Lung (tissue), 11 donors: ENCODE measurements at regions not wholly inside any gene's neighbourhood (a gene's known extent, or its start where the extent isn't known, plus 50 kb on each side); places are given as distances from the start of the nearest gene placed in this dataset.

Experiments
- ATAC-seq: fragments of 200-7000 bp; cut with Tn5 transposase; one replicate; pipeline ENCODE4 v1.9.1; 2020; ENCODE audit warnings: moderate number of reproducible peaks; ENCODE audit not compliant: insufficient read depth, low FRiP score
- DNase-seq, 3 donors: peaks; one replicate each; pipeline ENCODE4 v3.0.0-alpha.2; 2013 to 2017
- H3K27ac ChIP-seq, 2 donors: one replicate each; pipeline ENCODE4 v1.5.1; 2013; ENCODE audit warnings: mild to moderate bottlenecking in 2 of 2, moderate library complexity in 2 of 2, control low read depth in 1 of 2, inconsistent platforms in 1 of 2, low read depth in 1 of 2, low read length in 1 of 2
- H3K27me3 ChIP-seq, 3 donors: one replicate each; pipeline ENCODE4 v1.5.1; 2013; ENCODE audit warnings: low read length in 2 of 3; ENCODE audit not compliant: control insufficient read depth in 3 of 3, insufficient read depth in 3 of 3
- H3K36me3 ChIP-seq, 4 donors: one replicate each; pipeline ENCODE4 v1.5.1; 2013; ENCODE audit warnings: low read length in 4 of 4, mild to moderate bottlenecking in 1 of 4, moderate library complexity in 1 of 4; ENCODE audit not compliant: control insufficient read depth in 4 of 4, insufficient read depth in 4 of 4
- H3K4me1 ChIP-seq, 5 donors: one replicate each; pipeline ENCODE4 v1.5.1; 2013; ENCODE audit warnings: low read length in 5 of 5, mild to moderate bottlenecking in 2 of 5, moderate library complexity in 1 of 5; ENCODE audit not compliant: control insufficient read depth in 5 of 5, insufficient read depth in 5 of 5
- H3K4me3 ChIP-seq: one replicate; pipeline ENCODE4 v1.5.1; 2013; ENCODE audit warnings: mild to moderate bottlenecking, control low read depth, moderate library complexity
- H3K9ac ChIP-seq, 2 donors: one replicate each; pipeline ENCODE4 v1.5.1; 2013; ENCODE audit warnings: low read length in 2 of 2, control low read depth in 1 of 2; ENCODE audit not compliant: insufficient read depth in 1 of 2
- H3K9me3 ChIP-seq, 4 donors: one replicate each; pipeline ENCODE4 v1.5.1; 2013; ENCODE audit warnings: low read length in 3 of 4, mild to moderate bottlenecking in 1 of 4, moderate library complexity in 1 of 4; ENCODE audit not compliant: control insufficient read depth in 4 of 4, insufficient read depth in 3 of 4
- CTCF ChIP-seq: IDR thresholded peaks from 2 replicates; pipeline ENCODE4 v1.5.1; 2012; ENCODE audit warnings: mild to moderate bottlenecking; ENCODE audit errors: control extremely low read depth, extremely low read depth
- WGBS, 2 donors: extraction: QIAGEN DNeasy Blood & Tissue Kit; methylation state at CpG; one replicate each; pipeline ENCODE4 v1.1.7; 2013; 5-methylcytosine and 5-hydroxymethylcytosine counted together
- donor health status: control.
- donor health status: control.
- donor health status: Bipolar disorder and iron deficiency.
- donor health status: healthy.
- donor health status: DM: yes; HTN: yes; CAD: no.

DNA sequence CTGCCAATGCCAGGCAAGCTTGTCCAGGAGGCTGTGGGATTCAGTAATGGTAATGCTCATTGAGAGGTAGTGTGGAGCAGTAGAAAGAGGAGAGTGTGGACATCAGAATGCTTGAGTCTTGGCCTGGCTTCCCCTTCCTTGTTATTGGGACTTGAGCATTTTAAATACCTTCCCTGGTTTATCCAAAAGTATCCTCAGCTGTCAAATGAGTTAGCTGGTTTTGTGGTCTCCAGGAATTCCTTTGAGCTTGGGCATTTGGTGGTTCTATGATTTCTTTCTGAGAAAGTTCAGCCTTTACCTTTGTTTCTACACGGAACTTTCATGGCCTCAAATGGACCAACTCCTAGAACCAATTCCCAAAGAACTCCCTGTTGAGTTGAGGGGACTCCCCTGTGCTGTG lies 264.3 kb downstream of the PTEN start:
- no peak overlapping the region for H3K27ac ChIP-seq
- no peaks in the 10 kb centered on the region for H3K9me3 ChIP-seq
- ATAC-seq (no peak), DNase-seq (no peak)
- TF ChIP-seq CTCF, result no peak
- 97 to 98% methylated on average over 1 of the region's 1 CpG for WGBS, 2 donors
- no peak overlapping the region for H3K4me3 ChIP-seq
- H3K9ac ChIP-seq, result no peak overlapping the region
- H3K36me3 ChIP-seq, result no peaks in the 10 kb centered on the region
- H3K4me1 ChIP-seq, result peaks cover 0 to 4% (median 0%) of the 10 kb centered on the region in 5 donors
- H3K27me3 ChIP-seq, result no peaks in the 10 kb centered on the region

DNA sequence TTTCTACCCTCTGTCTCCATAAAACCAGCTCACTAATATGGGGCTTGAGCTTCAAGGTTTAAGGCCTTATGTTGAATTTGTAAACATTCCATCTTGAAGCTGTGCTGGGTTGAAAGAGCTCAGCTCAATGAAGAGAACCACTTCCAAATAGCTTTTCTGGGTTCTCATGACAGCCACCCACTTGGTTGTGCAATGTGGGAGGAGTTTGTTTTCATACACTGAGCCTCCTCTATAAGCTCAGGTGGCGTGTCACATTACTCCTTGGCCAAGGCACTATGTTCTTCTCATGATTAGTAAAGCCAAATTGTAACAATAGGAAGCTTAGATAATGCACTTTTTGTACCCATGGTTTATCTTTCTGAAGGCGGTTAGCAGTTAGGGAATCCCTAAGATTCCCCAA lies 265.6 kb downstream of the PTEN start:
- 88 to 94% methylated on average over 2 of the region's 2 CpGs for WGBS, 2 donors
- Histone ChIP-seq H3K27me3 (no peaks in the 10 kb centered on the region), H3K9ac (no peak overlapping the region), H3K27ac (no peak overlapping the region), H3K4me3 (no peak overlapping the region), H3K9me3 (no peaks in the 10 kb centered on the region), H3K36me3 (no peaks in the 10 kb centered on the region), H3K4me1 (peaks cover 0 to 4% (median 0%) of the 10 kb centered on the region in 5 donors)
- DNase-seq (no peak), ATAC-seq (no peak)
- TF ChIP-seq CTCF, result no peak

- no peak for DNase-seq
- Histone ChIP-seq H3K27me3 (no peaks in the 10 kb centered on the region), H3K27ac (no peak overlapping the region), H3K4me3 (no peak overlapping the region), H3K4me1 (peaks cover 0 to 4% (median 0%) of the 10 kb centered on the region in 5 donors), H3K36me3 (no peaks in the 10 kb centered on the region), H3K9ac (no peak overlapping the region), H3K9me3 (no peaks in the 10 kb centered on the region)
- 97 to 100% methylated on average over 1 of the region's 1 CpG for WGBS, 2 donors
- ATAC-seq, result no peak
- TF ChIP-seq CTCF, result no peak
These were observed 267.5 kb downstream of the PTEN start for GRCh38 chr10:88130912-88131311.

GRCh38 chr10:88131511-88132139 lies 268.2 kb downstream of the PTEN start:
- ATAC-seq, result no peak
- DNase-seq, result peak in 1 of 3 donors; percentile 35
- no peak for TF ChIP-seq CTCF
- H3K36me3 ChIP-seq, result no peaks in the 10 kb centered on the region
- no peak overlapping the region for H3K9ac ChIP-seq
- WGBS, 2 donors, result 47 to 73% methylated on average over 7 of the region's 7 CpGs
- no peaks in the 10 kb centered on the region for H3K9me3 ChIP-seq
- H3K4me3 ChIP-seq, result no peak overlapping the region
- no peak overlapping the region for H3K27ac ChIP-seq
- peaks cover 0 to 4% (median 0%) of the 10 kb centered on the region in 5 donors for H3K4me1 ChIP-seq
- no peaks in the 10 kb centered on the region for H3K27me3 ChIP-seq
